Astrocyte (in vitro differentiated cells and primary cell): ENCODE measurements at regions not wholly inside any gene's neighbourhood (a gene's known extent, or its start where the extent isn't known, plus 50 kb on each side); places are given as distances from the start of the nearest gene placed in this dataset.

Experiments
- EZH2 ChIP-seq: IDR thresholded peaks from 2 replicates; pipeline ENCODE4 v1.6.1; 2012; ENCODE audit warnings: mild to moderate bottlenecking, low read length, inconsistent platforms; ENCODE audit not compliant: insufficient read depth
- TF ChIP-seq, protein P1 (sequence below): IDR thresholded peaks from 2 replicates; pipeline ENCODE4 v1.5.1; 2011; ENCODE audit warnings: low read depth, mild to moderate bottlenecking, inconsistent platforms, low read length, moderate library complexity; ENCODE audit not compliant: insufficient read depth

- TF ChIP-seq, protein P1, sequence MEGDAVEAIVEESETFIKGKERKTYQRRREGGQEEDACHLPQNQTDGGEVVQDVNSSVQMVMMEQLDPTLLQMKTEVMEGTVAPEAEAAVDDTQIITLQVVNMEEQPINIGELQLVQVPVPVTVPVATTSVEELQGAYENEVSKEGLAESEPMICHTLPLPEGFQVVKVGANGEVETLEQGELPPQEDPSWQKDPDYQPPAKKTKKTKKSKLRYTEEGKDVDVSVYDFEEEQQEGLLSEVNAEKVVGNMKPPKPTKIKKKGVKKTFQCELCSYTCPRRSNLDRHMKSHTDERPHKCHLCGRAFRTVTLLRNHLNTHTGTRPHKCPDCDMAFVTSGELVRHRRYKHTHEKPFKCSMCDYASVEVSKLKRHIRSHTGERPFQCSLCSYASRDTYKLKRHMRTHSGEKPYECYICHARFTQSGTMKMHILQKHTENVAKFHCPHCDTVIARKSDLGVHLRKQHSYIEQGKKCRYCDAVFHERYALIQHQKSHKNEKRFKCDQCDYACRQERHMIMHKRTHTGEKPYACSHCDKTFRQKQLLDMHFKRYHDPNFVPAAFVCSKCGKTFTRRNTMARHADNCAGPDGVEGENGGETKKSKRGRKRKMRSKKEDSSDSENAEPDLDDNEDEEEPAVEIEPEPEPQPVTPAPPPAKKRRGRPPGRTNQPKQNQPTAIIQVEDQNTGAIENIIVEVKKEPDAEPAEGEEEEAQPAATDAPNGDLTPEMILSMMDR, result no peak
- no peak for TF ChIP-seq EZH2
These were observed 491.9 kb downstream of the MID1IP1 start for GRCh38 chrX:39293203-39293602.
